ENCODE measurements at regions not wholly inside any gene's neighbourhood (a gene's known extent, or its start where the extent isn't known, plus 50 kb on each side); places are given as distances from the start of the nearest gene placed in this dataset.
"Not testable (repeated sequence)": the region's sequence is repeated elsewhere in the genome, so short reads cannot be mapped to it uniquely, and the experiment has no call there.

DNA sequence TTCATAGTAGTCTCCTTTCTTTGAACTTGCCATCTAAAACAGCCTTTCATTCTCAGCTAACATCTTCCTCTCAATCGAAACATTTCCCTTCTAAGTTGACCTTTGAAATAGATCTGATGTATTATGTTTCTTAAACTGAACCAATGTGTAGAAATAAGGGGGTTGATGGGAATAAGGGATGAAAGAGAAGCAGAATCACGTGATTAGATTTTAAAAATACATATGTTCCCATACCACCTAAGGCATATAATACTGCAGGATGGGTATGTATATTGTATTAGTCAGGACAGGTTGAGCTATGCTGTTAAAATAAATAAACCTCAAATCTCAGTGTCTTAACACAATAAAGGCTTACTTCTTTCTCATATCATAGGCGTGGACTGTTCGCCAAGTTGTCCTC lies 207.5 kb upstream of the SRD5A2 start:
- no peak for DNase-seq (ENCODE audit: extremely low read depth, low read depth)
- no peak overlapping the region for H3K4me3 ChIP-seq (replicated peaks; ENCODE audit: low read depth, low read length)
- TF ChIP-seq, protein P1, sequence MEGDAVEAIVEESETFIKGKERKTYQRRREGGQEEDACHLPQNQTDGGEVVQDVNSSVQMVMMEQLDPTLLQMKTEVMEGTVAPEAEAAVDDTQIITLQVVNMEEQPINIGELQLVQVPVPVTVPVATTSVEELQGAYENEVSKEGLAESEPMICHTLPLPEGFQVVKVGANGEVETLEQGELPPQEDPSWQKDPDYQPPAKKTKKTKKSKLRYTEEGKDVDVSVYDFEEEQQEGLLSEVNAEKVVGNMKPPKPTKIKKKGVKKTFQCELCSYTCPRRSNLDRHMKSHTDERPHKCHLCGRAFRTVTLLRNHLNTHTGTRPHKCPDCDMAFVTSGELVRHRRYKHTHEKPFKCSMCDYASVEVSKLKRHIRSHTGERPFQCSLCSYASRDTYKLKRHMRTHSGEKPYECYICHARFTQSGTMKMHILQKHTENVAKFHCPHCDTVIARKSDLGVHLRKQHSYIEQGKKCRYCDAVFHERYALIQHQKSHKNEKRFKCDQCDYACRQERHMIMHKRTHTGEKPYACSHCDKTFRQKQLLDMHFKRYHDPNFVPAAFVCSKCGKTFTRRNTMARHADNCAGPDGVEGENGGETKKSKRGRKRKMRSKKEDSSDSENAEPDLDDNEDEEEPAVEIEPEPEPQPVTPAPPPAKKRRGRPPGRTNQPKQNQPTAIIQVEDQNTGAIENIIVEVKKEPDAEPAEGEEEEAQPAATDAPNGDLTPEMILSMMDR (IDR thresholded peaks at IDR 0.05; ENCODE audit: low read depth, low read length, missing control alignments): no peak

DNA sequence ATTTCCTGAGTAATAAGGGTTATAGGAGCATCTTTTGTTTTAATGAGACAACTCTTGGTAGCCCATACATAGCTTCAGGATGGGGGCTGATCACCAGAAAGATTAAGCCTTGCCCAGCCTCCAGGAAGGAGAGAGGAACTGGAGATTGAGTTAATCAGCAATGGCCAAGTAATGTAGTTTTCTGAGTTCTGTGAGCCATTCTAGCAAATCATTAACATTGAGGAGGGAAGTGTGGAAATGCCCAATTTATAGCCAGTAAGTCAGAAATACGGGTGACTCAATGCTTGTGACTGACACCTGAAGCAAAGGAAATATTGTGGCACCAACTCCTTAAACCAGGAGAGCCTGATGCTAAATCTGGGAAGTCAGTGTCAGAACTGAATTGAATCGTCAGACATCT lies 205.1 kb upstream of the SRD5A2 start:
- DNase-seq (ENCODE audit: extremely low read depth, low read depth): no peak
- H3K4me3 ChIP-seq (replicated peaks; ENCODE audit: low read depth, low read length): no peak overlapping the region
- TF ChIP-seq, protein P1 (IDR thresholded peaks at IDR 0.05; ENCODE audit: low read depth, low read length, missing control alignments): no peak

DNA sequence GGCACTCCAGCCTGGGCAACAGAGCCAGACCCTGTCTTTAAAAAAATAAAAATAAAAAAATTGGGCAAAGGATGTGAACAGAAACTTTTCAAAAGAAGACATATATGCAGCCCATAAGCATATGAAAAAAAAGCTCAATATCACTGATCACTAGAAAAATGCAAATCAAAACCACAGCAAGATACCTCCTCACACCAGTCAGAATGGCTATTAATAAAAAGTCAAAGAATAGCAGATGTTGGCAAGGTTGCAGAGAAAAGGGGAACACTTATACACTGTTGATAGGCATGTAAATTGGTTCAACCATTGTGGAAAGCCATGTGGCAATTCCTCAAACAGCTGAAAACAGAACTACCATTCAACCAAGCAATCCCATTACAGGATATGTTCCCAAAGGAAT lies 204.1 kb upstream of the SRD5A2 start:
- TF ChIP-seq, protein P1 (IDR thresholded peaks at IDR 0.05; ENCODE audit: low read depth, low read length, missing control alignments): no peak
- H3K4me3 ChIP-seq (replicated peaks; ENCODE audit: low read depth, low read length): no peak overlapping the region

DNA sequence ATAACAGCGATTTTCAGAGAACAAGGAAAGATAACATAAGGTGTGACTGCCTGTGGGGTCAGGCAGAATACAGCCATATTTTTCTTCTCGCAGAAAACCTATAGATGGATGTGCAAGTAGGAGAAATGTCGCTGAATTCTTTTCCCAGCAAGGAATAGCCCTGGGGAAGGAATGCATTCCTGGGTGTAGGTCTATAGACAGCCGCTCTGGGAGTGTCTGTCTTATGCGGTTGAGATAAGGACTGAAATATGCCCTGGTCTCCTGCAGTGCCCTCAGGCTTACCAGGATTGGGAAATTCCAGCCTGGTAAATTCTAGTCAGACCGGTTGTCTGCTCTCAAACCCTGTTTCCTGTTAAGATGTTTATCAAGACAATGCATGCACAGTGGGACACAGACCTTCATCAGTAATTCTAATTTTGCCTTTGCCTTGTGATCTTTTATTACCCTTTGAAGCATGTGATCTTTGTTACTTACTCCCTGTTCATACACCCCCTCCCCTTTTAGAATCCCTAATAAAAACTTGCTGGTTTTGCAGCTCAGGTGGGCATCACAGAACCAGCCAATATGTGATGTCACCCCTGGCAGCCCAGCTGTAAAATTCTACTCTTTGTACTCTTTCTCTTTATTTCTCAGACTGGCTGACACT lies 202.8 kb upstream of the SRD5A2 start:
- H3K4me3 ChIP-seq (replicated peaks; ENCODE audit: low read depth, low read length); DNase-seq (ENCODE audit: extremely low read depth, low read depth): not testable (repeated sequence)

More for the DNA sequence above, 204.1 kb upstream of the SRD5A2 start:
- DNase-seq (ENCODE audit: extremely low read depth, low read depth): no peak

DNA sequence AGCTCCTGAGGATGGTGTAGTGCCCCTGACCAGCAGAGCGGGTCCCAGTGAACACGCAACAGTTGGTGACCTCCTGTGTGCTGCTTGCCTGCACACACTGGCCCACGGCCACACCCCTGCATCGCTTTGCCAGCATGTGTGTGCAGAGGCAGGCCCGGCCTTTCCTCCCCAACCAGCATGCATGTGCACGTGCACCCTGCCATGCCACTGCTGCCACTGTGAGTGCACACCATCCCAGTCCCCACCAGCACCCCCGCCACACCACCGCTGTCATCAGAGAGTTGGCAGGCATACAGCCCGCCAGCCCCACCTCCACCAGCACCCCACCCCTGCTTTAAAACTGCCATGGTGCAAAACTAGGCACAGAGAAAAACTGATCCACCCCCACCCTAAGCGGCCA lies 197.4 kb upstream of the SRD5A2 start:
- TF ChIP-seq, protein P1 (IDR thresholded peaks at IDR 0.05; ENCODE audit: low read depth, low read length, missing control alignments): no peak
- H3K4me3 ChIP-seq (replicated peaks; ENCODE audit: low read depth, low read length): no peak overlapping the region
- DNase-seq (ENCODE audit: extremely low read depth, low read depth): no peak

DNA sequence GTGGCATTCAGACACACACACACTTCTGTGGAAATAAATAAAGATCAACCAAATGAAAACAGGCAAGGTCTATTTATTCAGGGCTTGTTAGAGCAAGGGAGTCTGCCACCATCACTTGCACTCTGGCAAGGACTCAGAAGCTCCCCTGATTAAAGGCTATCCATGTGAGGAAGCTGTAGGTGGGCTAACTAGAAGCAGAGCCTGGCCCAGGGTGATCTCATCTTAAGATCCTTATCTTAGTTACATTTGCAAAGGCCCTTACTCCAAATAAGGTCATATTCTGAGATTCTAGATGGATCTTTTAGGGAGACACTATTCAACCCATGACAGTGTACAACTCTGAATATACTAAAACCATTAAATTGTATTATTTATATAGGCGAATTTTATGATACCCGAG lies 190.0 kb upstream of the SRD5A2 start:
- H3K4me3 ChIP-seq (replicated peaks; ENCODE audit: low read depth, low read length): no peak overlapping the region
- no peak for DNase-seq (ENCODE audit: extremely low read depth, low read depth)
- TF ChIP-seq, protein P1 (IDR thresholded peaks at IDR 0.05; ENCODE audit: low read depth, low read length, missing control alignments): no peak

DNA sequence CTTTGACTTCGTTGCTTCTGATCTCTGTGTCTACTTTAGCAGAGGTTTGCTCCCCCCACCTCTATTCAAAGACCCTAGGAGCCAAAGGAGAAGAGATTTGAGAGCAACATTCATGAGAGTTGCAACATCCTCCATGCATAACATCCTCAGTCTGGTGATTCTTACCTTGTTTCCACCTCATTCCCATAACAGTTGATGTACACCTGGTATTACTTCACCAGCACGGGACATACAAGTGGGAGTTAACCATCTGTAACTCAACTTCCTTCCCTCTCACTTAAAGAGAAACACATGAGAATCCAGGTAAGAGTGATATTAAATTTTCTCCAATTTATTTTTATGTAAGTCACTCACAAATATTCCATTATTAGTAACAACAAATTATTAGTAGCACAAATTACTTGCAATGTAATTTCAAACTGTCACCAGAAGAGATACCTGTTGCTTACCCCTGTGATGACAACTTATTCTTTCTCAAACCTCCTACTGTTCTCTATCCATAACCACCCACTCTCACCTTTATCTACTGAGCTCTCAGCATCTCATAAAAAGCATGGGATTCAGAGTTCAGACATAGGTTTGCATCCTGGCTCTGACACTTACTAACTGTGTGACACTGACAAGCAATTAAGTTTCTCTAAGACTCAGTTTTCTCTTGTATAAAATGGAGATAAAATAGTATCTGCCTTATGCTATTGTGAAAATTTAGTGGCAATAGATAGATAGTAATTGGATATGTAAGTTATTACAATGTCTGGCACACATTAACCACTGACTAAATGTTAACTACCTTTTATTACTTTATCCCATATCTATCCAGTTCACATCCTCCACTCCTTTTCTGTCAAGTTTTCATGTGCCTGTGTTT lies 184.6 kb upstream of the SRD5A2 start:
- no peak for DNase-seq (ENCODE audit: extremely low read depth, low read depth)
- TF ChIP-seq, protein P1 (IDR thresholded peaks at IDR 0.05; ENCODE audit: low read depth, low read length, missing control alignments): no peak
- no peak overlapping the region for H3K4me3 ChIP-seq (replicated peaks; ENCODE audit: low read depth, low read length)

Data from HFF-Myc (cell line).